Endodermal cell (in vitro differentiated cells): ENCODE measurements at regions not wholly inside any gene's neighbourhood (a gene's known extent, or its start where the extent isn't known, plus 50 kb on each side); places are given as distances from the start of the nearest gene placed in this dataset.

ENCODE experiments used
- DNase-seq: peaks from one replicate; pipeline ENCODE4 v3.0.0-alpha.2; 2017
- H3K27ac ChIP-seq: 2 replicates; pipeline ENCODE4 v1.5.1; 2013; ENCODE audit warnings: mild to moderate bottlenecking, low read depth, low read length, moderate library complexity
- H3K27me3 ChIP-seq: 2 replicates; pipeline ENCODE4 v1.6.1; 2013; ENCODE audit warnings: mild to moderate bottlenecking, low read length, moderate library complexity; ENCODE audit not compliant: insufficient read depth, control insufficient read depth, poor library complexity, severe bottlenecking
- H3K36me3 ChIP-seq: 2 replicates; pipeline ENCODE4 v1.7.0; 2013; ENCODE audit warnings: mild to moderate bottlenecking, low read length, moderate library complexity; ENCODE audit not compliant: control insufficient read depth, insufficient read depth
- H3K4me1 ChIP-seq: one replicate; pipeline ENCODE4 v1.7.0; 2013; ENCODE audit warnings: low read length; ENCODE audit not compliant: control insufficient read depth, insufficient read depth
- H3K4me3 ChIP-seq: 2 replicates; pipeline ENCODE4 v1.5.1; 2013; ENCODE audit warnings: mild to moderate bottlenecking, low read length, moderate library complexity
- H3K9ac ChIP-seq: 2 replicates; pipeline ENCODE4 v1.6.1; 2013; ENCODE audit warnings: mild to moderate bottlenecking, low read length, moderate library complexity; ENCODE audit not compliant: poor library complexity, severe bottlenecking; ENCODE audit errors: extremely low read depth
- H3K9me3 ChIP-seq: 2 replicates; pipeline ENCODE4 v1.6.1; 2013; ENCODE audit warnings: mild to moderate bottlenecking, low read length, moderate library complexity; ENCODE audit not compliant: control insufficient read depth
- H3K27ac Mint-ChIP-seq: 2 replicates; pipeline ENCODE4 v1.8.0; 2020; ENCODE audit warnings: mixed read lengths
- H3K27me3 Mint-ChIP-seq: 2 replicates; pipeline ENCODE4 v1.8.0; 2021; ENCODE audit warnings: mild to moderate bottlenecking, mixed read lengths; ENCODE audit not compliant: insufficient read depth
- H3K36me3 Mint-ChIP-seq: 2 replicates; pipeline ENCODE4 v1.8.0; 2020; ENCODE audit warnings: low read depth, mixed read lengths
- H3K4me1 Mint-ChIP-seq: 2 replicates; pipeline ENCODE4 v1.8.0; 2020; ENCODE audit warnings: mixed read lengths
- H3K4me3 Mint-ChIP-seq: 2 replicates; pipeline ENCODE4 v1.8.0; 2020; ENCODE audit warnings: mild to moderate bottlenecking, moderate library complexity, mixed read lengths
- H3K9me3 Mint-ChIP-seq: 2 replicates; pipeline ENCODE4 v1.8.0; 2020; ENCODE audit warnings: mild to moderate bottlenecking, mixed read lengths
- WGBS, 2 experiments: methylation state at CpG; one replicate each; pipeline versions ENCODE4 v1.1.5 to v1.1.7; 2013; ENCODE audit warnings: missing lambda C conversion rate in 2 of 2, mixed read lengths in 1 of 2; ENCODE audit not compliant: insufficient coverage in 1 of 2, insufficient read length in 1 of 2; 5-methylcytosine and 5-hydroxymethylcytosine counted together
- TF ChIP-seq, protein P1 (sequence below): fragments of 200-600 bp; sonication (generic); conservative IDR thresholded peaks from 2 replicates; pipeline ENCODE4 v1.5.0; 2021; ENCODE audit warnings: antibody characterized with exemption, mild to moderate bottlenecking

DNA sequence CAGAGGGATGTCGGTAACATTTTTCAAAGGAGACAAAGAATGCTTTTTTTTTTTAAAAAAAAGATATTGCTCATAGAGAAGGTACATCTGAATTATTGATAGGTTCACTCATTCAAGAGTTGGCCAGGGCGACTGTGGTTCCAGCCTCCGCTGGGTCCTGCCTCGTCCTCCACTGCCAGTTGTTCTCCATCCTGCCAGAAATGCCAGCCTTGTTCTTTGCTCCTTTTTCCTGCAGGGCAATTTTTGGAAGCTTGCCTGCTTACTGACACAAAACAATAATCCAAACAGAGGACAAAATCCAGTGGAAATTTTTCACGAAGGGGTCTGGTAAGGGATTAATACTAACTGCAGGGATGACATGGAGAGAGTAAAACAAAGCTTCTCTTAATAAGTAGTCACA is 1113.0 kb downstream of the CBLN2 start:
- H3K9me3 ChIP-seq = peaks cover 58% of the 10 kb centered on the region
- no peaks in the 10 kb centered on the region for H3K4me1 ChIP-seq
- Mint-ChIP-seq H3K4me1 (no peaks in the 10 kb centered on the region), H3K36me3 (no peaks in the 10 kb centered on the region), H3K27me3 (no peaks in the 10 kb centered on the region), H3K27ac (no peak overlapping the region), H3K9me3 (no peaks in the 10 kb centered on the region), H3K4me3 (no peak overlapping the region)
- TF ChIP-seq, protein P1, sequence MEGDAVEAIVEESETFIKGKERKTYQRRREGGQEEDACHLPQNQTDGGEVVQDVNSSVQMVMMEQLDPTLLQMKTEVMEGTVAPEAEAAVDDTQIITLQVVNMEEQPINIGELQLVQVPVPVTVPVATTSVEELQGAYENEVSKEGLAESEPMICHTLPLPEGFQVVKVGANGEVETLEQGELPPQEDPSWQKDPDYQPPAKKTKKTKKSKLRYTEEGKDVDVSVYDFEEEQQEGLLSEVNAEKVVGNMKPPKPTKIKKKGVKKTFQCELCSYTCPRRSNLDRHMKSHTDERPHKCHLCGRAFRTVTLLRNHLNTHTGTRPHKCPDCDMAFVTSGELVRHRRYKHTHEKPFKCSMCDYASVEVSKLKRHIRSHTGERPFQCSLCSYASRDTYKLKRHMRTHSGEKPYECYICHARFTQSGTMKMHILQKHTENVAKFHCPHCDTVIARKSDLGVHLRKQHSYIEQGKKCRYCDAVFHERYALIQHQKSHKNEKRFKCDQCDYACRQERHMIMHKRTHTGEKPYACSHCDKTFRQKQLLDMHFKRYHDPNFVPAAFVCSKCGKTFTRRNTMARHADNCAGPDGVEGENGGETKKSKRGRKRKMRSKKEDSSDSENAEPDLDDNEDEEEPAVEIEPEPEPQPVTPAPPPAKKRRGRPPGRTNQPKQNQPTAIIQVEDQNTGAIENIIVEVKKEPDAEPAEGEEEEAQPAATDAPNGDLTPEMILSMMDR = no peak
- H3K27me3 ChIP-seq = no peaks in the 10 kb centered on the region
- WGBS, 2 experiments = 79 to 82% methylated on average over 4 to 5 of the region's 5 CpGs
- H3K36me3 ChIP-seq = no peaks in the 10 kb centered on the region
- H3K9ac ChIP-seq = no peak overlapping the region
- no peak for DNase-seq
- no peak overlapping the region for H3K4me3 ChIP-seq
- H3K27ac ChIP-seq = no peak overlapping the region

DNA sequence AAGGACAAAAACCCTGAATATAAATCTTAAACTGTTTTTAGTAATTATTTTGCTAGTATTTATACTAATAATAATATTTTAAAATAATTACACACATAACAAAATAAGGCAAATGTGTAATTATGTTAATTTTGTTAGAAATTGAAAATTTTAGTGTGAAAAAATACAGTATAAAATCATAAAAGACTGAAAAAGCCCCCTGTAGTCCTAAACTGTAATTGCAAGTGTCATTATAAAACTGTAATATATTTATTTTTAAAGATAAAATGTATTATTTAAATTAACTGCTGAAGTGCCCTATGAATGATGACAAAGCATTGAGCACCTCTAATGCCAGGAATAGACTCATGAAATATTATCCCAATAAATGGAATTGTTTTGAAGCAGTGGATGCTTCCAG is 1117.7 kb downstream of the CBLN2 start:
- H3K36me3 Mint-ChIP-seq = no peaks in the 10 kb centered on the region
- Histone ChIP-seq H3K9me3 (peaks cover 38% of the 10 kb centered on the region), H3K27ac (no peak overlapping the region), H3K4me3 (no peak overlapping the region), H3K4me1 (no peaks in the 10 kb centered on the region), H3K36me3 (no peaks in the 10 kb centered on the region), H3K27me3 (no peaks in the 10 kb centered on the region), H3K9ac (no peak overlapping the region)
- H3K27me3 Mint-ChIP-seq = no peaks in the 10 kb centered on the region
- peaks cover 24% of the 10 kb centered on the region for H3K9me3 Mint-ChIP-seq
- no peak for DNase-seq
- H3K27ac Mint-ChIP-seq = no peak overlapping the region
- TF ChIP-seq, protein P1 = peak; percentile 50
- H3K4me1 Mint-ChIP-seq = no peaks in the 10 kb centered on the region
- H3K4me3 Mint-ChIP-seq = no peak overlapping the region

DNA sequence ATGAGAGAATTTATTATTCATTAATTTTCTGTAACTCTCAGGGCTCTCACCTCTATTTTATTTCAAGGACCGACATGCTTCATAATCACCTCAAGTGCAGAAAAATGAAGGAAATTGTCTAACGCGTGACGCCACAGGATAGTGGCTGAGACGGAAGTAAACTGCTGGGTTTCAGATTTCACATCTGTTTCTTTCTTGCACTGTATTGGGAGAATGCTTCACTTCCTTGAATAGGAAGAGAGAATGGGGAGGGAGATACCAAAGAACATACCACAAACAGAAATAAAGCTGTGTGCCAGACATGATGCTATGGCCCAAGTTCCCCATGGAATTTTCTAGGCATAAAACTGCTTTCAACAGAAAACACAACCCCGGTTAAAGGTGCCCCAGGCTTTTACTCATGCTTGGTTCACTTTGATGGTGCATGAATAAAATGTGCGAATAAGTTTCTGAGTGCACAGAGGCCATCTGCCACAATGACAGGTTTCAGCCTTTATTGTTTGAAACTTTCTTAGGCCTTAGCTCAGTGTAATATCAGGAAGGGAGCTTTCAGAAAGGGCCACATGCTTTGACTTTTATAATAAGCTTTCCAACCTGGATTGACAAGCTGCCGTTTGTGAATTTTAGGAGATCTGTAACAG is 1116.4 kb downstream of the SOCS6 start:
- Histone ChIP-seq H3K9me3 (peaks cover 65% of the 10 kb centered on the region), H3K9ac (no peak overlapping the region), H3K27me3 (no peaks in the 10 kb centered on the region), H3K4me1 (no peaks in the 10 kb centered on the region), H3K36me3 (no peaks in the 10 kb centered on the region), H3K27ac (no peak overlapping the region), H3K4me3 (no peak overlapping the region)
- no peak for DNase-seq
- 76 to 100% methylated on average over 2 to 8 of the region's 8 CpGs for WGBS, 2 experiments
- Mint-ChIP-seq H3K27me3 (no peaks in the 10 kb centered on the region), H3K4me3 (no peak overlapping the region), H3K36me3 (no peaks in the 10 kb centered on the region), H3K4me1 (no peaks in the 10 kb centered on the region), H3K27ac (no peak overlapping the region), H3K9me3 (no peaks in the 10 kb centered on the region)
- TF ChIP-seq, protein P1 = no peak
